CD14-positive monocyte (primary cell): ENCODE measurements at regions not wholly inside any gene's neighbourhood (a gene's known extent, or its start where the extent isn't known, plus 50 kb on each side); places are given as distances from the start of the nearest gene placed in this dataset.

Experiments
- DNase-seq, 3 donors: peaks; one replicate each; pipeline ENCODE4 v3.0.0-alpha.2; 2011 to 2022
- H2AFZ ChIP-seq: 2 replicates; pipeline ENCODE4 v1.6.0; 2012; ENCODE audit warnings: mild to moderate bottlenecking, low read depth, low read length, inconsistent platforms; ENCODE audit not compliant: insufficient read depth, poor library complexity, severe bottlenecking
- H3K27ac ChIP-seq, 2 donors: 1 replicate in 1 of 2; 2 replicates in 1 of 2; pipeline ENCODE4 v1.5.1; 2012 to 2013; ENCODE audit warnings: low read length in 2 of 2, control low read depth in 1 of 2, inconsistent platforms in 1 of 2, low read depth in 1 of 2, mild to moderate bottlenecking in 1 of 2
- H3K27me3 ChIP-seq, 2 donors: one replicate each; pipeline versions ENCODE4 v1.6.0 to v1.6.1; 2011 to 2013; ENCODE audit warnings: low read length in 2 of 2; ENCODE audit not compliant: control insufficient read depth in 2 of 2, insufficient read depth in 2 of 2
- H3K36me3 ChIP-seq, 2 donors: replicated peaks in 1 of 2; 1 replicate in 1 of 2; 2 replicates in 1 of 2; pipeline versions ENCODE4 v1.5.1 to v1.6.1; 2012 to 2013; ENCODE audit warnings: low read length in 2 of 2, control low read depth in 1 of 2, inconsistent platforms in 1 of 2, mild to moderate bottlenecking in 1 of 2; ENCODE audit not compliant: insufficient read depth in 2 of 2, control insufficient read depth in 1 of 2
- H3K4me1 ChIP-seq, 2 donors: 1 replicate in 1 of 2; 2 replicates in 1 of 2; pipeline versions ENCODE4 v1.5.1 to v1.6.1; 2012 to 2013; ENCODE audit warnings: low read length in 2 of 2, control low read depth in 1 of 2, inconsistent platforms in 1 of 2, mild to moderate bottlenecking in 1 of 2, moderate library complexity in 1 of 2; ENCODE audit not compliant: insufficient read depth in 2 of 2, control insufficient read depth in 1 of 2
- H3K4me2 ChIP-seq: replicated peaks from 2 replicates; pipeline ENCODE3; 2012; ENCODE audit warnings: low read length, moderate library complexity, mild to moderate bottlenecking; ENCODE audit not compliant: poor library complexity, severe bottlenecking; ENCODE audit errors: extremely low read depth
- H3K4me3 ChIP-seq, 3 experiments: fragments of 200-600 bp in 1 of 3; sonication (generic) in 1 of 3; replicated peaks in 1 of 3; 1 replicate in 2 of 3; 2 replicates in 1 of 3; pipeline ENCODE4 v1.5.1; 2011 to 2013; ENCODE audit warnings: low read length in 3 of 3, mild to moderate bottlenecking in 3 of 3, control low read depth in 2 of 3, low read depth in 2 of 3, inconsistent platforms in 1 of 3, moderate library complexity in 1 of 3
- H3K79me2 ChIP-seq: 2 replicates; pipeline ENCODE4 v1.6.0; 2012; ENCODE audit warnings: mild to moderate bottlenecking, control low read depth, inconsistent platforms, low read length, moderate library complexity; ENCODE audit not compliant: insufficient read depth
- H3K9ac ChIP-seq: 2 replicates; pipeline ENCODE4 v1.6.0; 2017; ENCODE audit warnings: low read length, mild to moderate bottlenecking; ENCODE audit not compliant: insufficient read depth, poor library complexity, severe bottlenecking
- H3K9me3 ChIP-seq, 2 donors: replicated peaks in 1 of 2; 1 replicate in 1 of 2; 2 replicates in 1 of 2; pipeline versions ENCODE4 v1.5.1 to v1.6.1; 2012 to 2013; ENCODE audit warnings: low read length in 2 of 2, control low read depth in 1 of 2; ENCODE audit not compliant: control insufficient read depth in 1 of 2, insufficient read depth in 1 of 2
- H4K20me1 ChIP-seq: 2 replicates; pipeline ENCODE4 v1.6.0; 2012; ENCODE audit warnings: mild to moderate bottlenecking, low read length, control low read depth, moderate library complexity; ENCODE audit not compliant: insufficient read depth
- H3K27ac Mint-ChIP-seq, 7 donors: one replicate each; pipeline ENCODE4 v1.8.0; 2020; ENCODE audit warnings: mild to moderate bottlenecking in 7 of 7, mixed read lengths in 7 of 7, moderate library complexity in 6 of 7, inconsistent platforms in 2 of 7
- H3K27me3 Mint-ChIP-seq, 3 donors: one replicate each; pipeline ENCODE4 v1.8.0; 2021 to 2022; ENCODE audit warnings: low read depth in 3 of 3, mild to moderate bottlenecking in 3 of 3, mixed read lengths in 3 of 3, moderate library complexity in 3 of 3, inconsistent platforms in 1 of 3
- H3K36me3 Mint-ChIP-seq, 2 donors: one replicate each; pipeline ENCODE4 v1.8.0; 2020; ENCODE audit warnings: mixed read lengths in 2 of 2, inconsistent platforms in 1 of 2, mild to moderate bottlenecking in 1 of 2
- H3K4me1 Mint-ChIP-seq: one replicate; pipeline ENCODE4 v1.8.0; 2020; ENCODE audit warnings: mild to moderate bottlenecking, mixed read lengths
- H3K4me3 Mint-ChIP-seq, 2 donors: one replicate each; pipeline ENCODE4 v1.8.0; 2020; ENCODE audit warnings: mild to moderate bottlenecking in 2 of 2, mixed read lengths in 2 of 2, moderate library complexity in 1 of 2
- H3K9me3 Mint-ChIP-seq, 7 donors: one replicate each; pipeline ENCODE4 v1.8.0; 2020 to 2022; ENCODE audit warnings: mixed read lengths in 7 of 7, mild to moderate bottlenecking in 6 of 7, moderate library complexity in 6 of 7, inconsistent platforms in 2 of 7
- WGBS: methylation state at CpG from one replicate; pipeline ENCODE4 v1.1.5; 2013; ENCODE audit warnings: missing lambda C conversion rate; ENCODE audit not compliant: insufficient coverage; 5-methylcytosine and 5-hydroxymethylcytosine counted together
- intact Hi-C, 2 donors: fragments of 100-400 bp; cut with micrococcal nuclease; formaldehyde crosslinking; loops; one replicate each; pipeline versions ENCODE4 v1.15.0 to v1.15.1; 2023
- TF ChIP-seq, protein P1 (sequence below): fragments of 200-600 bp; IDR thresholded peaks from one replicate; pipeline ENCODE4 v1.8.0; 2022; ENCODE audit warnings: antibody characterized with exemption, mild to moderate bottlenecking

DNA sequence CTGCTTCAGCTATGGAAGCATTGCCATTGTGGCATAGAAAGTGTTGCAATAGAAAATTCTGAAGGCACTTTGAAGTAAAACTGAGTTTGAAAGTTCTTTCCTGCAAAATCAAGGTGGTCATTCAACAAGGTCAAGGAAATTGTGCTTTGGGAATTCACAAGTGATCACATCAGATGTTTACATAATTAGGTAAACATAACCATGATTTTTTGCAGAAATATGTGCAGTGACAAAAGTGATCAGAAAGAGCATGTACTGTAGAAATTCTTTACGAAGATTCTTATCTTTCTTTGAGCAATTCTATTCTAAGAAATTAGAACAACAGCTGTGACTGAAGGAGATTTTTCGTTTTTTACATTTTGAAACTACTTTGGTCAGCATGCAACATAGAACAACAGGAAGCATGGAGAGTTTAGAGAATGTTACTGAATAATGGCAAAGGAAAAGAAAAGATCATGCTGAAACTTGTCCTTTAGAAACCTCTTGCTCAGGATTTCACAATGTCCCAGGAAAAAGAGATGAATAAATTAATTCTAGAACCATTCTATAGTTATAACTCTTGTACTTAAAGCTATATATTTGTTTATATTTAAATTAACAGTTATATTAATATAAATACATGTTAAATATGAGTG, 643.4 kb upstream of the ARPP21 start:
- Histone ChIP-seq H3K4me3 (no peak overlapping the region), H3K9ac (no peak overlapping the region), H2AFZ (no peak overlapping the region), H3K27ac (no peak overlapping the region), H3K27me3 (no peaks in the 10 kb centered on the region), H3K9me3 (no peaks in the 10 kb centered on the region), H3K4me2 (no peak overlapping the region), H3K36me3 (no peaks in the 10 kb centered on the region), H4K20me1 (no peaks in the 10 kb centered on the region), H3K4me1 (no peaks in the 10 kb centered on the region), H3K79me2 (no peaks in the 10 kb centered on the region)
- DNase-seq, result no peak
- Mint-ChIP-seq H3K9me3 (peaks cover 0 to 3% (median 0%) of the 10 kb centered on the region in 7 donors), H3K27ac (no peak overlapping the region), H3K36me3 (no peaks in the 10 kb centered on the region), H3K4me1 (no peaks in the 10 kb centered on the region), H3K27me3 (peaks cover 0 to under 1% (median 0%) of the 10 kb centered on the region in 3 donors), H3K4me3 (no peak overlapping the region)
- no CpG with 5 or more reads among the region's 2 CpGs for WGBS
- intact Hi-C loops, result no loop called here
- TF ChIP-seq, protein P1, sequence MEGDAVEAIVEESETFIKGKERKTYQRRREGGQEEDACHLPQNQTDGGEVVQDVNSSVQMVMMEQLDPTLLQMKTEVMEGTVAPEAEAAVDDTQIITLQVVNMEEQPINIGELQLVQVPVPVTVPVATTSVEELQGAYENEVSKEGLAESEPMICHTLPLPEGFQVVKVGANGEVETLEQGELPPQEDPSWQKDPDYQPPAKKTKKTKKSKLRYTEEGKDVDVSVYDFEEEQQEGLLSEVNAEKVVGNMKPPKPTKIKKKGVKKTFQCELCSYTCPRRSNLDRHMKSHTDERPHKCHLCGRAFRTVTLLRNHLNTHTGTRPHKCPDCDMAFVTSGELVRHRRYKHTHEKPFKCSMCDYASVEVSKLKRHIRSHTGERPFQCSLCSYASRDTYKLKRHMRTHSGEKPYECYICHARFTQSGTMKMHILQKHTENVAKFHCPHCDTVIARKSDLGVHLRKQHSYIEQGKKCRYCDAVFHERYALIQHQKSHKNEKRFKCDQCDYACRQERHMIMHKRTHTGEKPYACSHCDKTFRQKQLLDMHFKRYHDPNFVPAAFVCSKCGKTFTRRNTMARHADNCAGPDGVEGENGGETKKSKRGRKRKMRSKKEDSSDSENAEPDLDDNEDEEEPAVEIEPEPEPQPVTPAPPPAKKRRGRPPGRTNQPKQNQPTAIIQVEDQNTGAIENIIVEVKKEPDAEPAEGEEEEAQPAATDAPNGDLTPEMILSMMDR, result no peak

DNA sequence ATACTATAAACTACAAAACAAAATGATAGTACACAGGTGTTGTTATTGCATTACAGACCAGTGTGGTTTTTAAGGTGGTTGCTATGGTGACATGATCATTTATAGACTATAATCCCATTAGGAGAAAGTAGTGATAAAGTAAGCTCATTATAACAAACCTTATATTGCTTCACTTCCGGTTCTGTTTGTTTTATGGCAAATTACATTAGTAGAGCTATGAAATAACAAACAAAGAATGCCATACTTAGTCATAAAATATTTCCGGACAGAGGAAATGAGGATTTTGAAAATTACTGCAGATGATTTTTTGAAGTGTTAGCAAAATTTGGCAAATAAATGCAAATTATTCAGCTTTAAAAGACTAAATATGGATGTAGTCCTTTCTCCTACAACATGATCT, 640.4 kb upstream of the ARPP21 start:
- Mint-ChIP-seq H3K9me3 (peaks cover 0 to 3% (median 1%) of the 10 kb centered on the region in 7 donors), H3K36me3 (no peaks in the 10 kb centered on the region), H3K27ac (no peak overlapping the region), H3K4me1 (no peaks in the 10 kb centered on the region), H3K4me3 (no peak overlapping the region), H3K27me3 (no peaks in the 10 kb centered on the region)
- no peak overlapping the region for H3K27ac ChIP-seq
- no peaks in the 10 kb centered on the region for H3K27me3 ChIP-seq
- intact Hi-C loops, result no loop called here
- DNase-seq, result no peak
- no peaks in the 10 kb centered on the region for H3K79me2 ChIP-seq
- no peak overlapping the region for H2AFZ ChIP-seq
- WGBS, result no CpG with 5 or more reads among the region's 2 CpGs
- no peak overlapping the region for H3K4me3 ChIP-seq
- H3K9me3 ChIP-seq, result no peaks in the 10 kb centered on the region
- no peaks in the 10 kb centered on the region for H3K36me3 ChIP-seq
- no peaks in the 10 kb centered on the region for H4K20me1 ChIP-seq
- H3K4me1 ChIP-seq, result no peaks in the 10 kb centered on the region
- TF ChIP-seq, protein P1, result no peak
- no peak overlapping the region for H3K4me2 ChIP-seq
- no peak overlapping the region for H3K9ac ChIP-seq
